Fibroblast of lung (primary cell): ENCODE measurements at regions not wholly inside any gene's neighbourhood (a gene's known extent, or its start where the extent isn't known, plus 50 kb on each side); places are given as distances from the start of the nearest gene placed in this dataset.
A peak's percentile ranks its signal among the peaks of the same experiment; 100 is the strongest.

ENCODE experiments used
- DNase-seq, 2 donors: peaks; one replicate each; pipeline versions ENCODE4 v3.0.0 to v3.0.0-alpha.2; 2010; ENCODE audit warnings: low read depth in 2 of 2
- H2AFZ ChIP-seq: 2 replicates; pipeline ENCODE4 v1.5.1; 2012; ENCODE audit warnings: low read length, control low read depth, inconsistent platforms
- H3K27ac ChIP-seq: 2 replicates; pipeline ENCODE4 v1.5.1; 2011; ENCODE audit warnings: low read length, control low read depth; ENCODE audit not compliant: insufficient read depth
- H3K27me3 ChIP-seq: 2 replicates; pipeline ENCODE4 v1.5.1; 2011; ENCODE audit warnings: mild to moderate bottlenecking, low read length; ENCODE audit not compliant: control insufficient read depth, insufficient read depth
- H3K36me3 ChIP-seq: 2 replicates; pipeline ENCODE4 v1.5.1; 2011; ENCODE audit warnings: low read length; ENCODE audit not compliant: control insufficient read depth, insufficient read depth
- H3K4me1 ChIP-seq: 2 replicates; pipeline ENCODE4 v1.5.1; 2011; ENCODE audit warnings: low read length; ENCODE audit not compliant: control insufficient read depth, insufficient read depth; ENCODE audit errors: extremely low read depth
- H3K4me2 ChIP-seq: 2 replicates; pipeline ENCODE4 v1.5.1; 2011; ENCODE audit warnings: low read length, control low read depth; ENCODE audit not compliant: insufficient read depth; ENCODE audit errors: extremely low read depth
- H3K4me3 ChIP-seq, 4 experiments: fragments of 200-600 bp in 1 of 4; sonication (generic) in 1 of 4; replicated peaks in 1 of 4; 2 replicates each; pipeline ENCODE4 v1.5.1; 2011 to 2016; ENCODE audit warnings: low read length in 4 of 4, low read depth in 3 of 4, mild to moderate bottlenecking in 3 of 4, control low read depth in 2 of 4, inconsistent platforms in 1 of 4, mixed read lengths in 1 of 4; ENCODE audit not compliant: insufficient read depth in 1 of 4; ENCODE audit errors: control extremely low read depth in 1 of 4
- H3K79me2 ChIP-seq: 2 replicates; pipeline ENCODE4 v1.5.1; 2012; ENCODE audit warnings: mild to moderate bottlenecking, low read length, inconsistent platforms; ENCODE audit not compliant: control insufficient read depth, insufficient read depth
- H3K9ac ChIP-seq: 2 replicates; pipeline ENCODE4 v1.5.1; 2011; ENCODE audit warnings: mild to moderate bottlenecking, low read length, control low read depth; ENCODE audit not compliant: insufficient read depth
- H3K9me3 ChIP-seq: 2 replicates; pipeline ENCODE4 v1.5.1; 2012; ENCODE audit warnings: low read depth, low read length; ENCODE audit not compliant: control insufficient read depth, insufficient read depth
- H4K20me1 ChIP-seq: 2 replicates; pipeline ENCODE4 v1.5.1; 2011; ENCODE audit warnings: low read length; ENCODE audit not compliant: control insufficient read depth, insufficient read depth; ENCODE audit errors: extremely low read depth
- CTCF ChIP-seq, 2 donors: IDR thresholded peaks in 1 of 2; conservative IDR thresholded peaks in 1 of 2; 1 replicate in 1 of 2; 2 replicates in 1 of 2; pipeline ENCODE4 v1.5.1; 2011 to 2012; ENCODE audit warnings: low read length in 2 of 2, control low read depth in 1 of 2, inconsistent platforms in 1 of 2, low read depth in 1 of 2, mild to moderate bottlenecking in 1 of 2
- EZH2 ChIP-seq: IDR thresholded peaks from 2 replicates; pipeline ENCODE4 v1.5.1; 2012; ENCODE audit warnings: low read length, control low read depth, mild to moderate bottlenecking; ENCODE audit errors: missing control alignments

- H3K27ac ChIP-seq: no peak overlapping the region
- no peaks in the 10 kb centered on the region for H3K36me3 ChIP-seq
- H3K4me3 ChIP-seq: no peak overlapping the region
- H3K27me3 ChIP-seq: no peaks in the 10 kb centered on the region
- no peaks in the 10 kb centered on the region for H3K9me3 ChIP-seq
- H3K79me2 ChIP-seq: no peaks in the 10 kb centered on the region
- no peaks in the 10 kb centered on the region for H3K4me1 ChIP-seq
- H2AFZ ChIP-seq: no peak overlapping the region
- TF ChIP-seq CTCF (conservative IDR thresholded peaks at IDR 0.05 in 1 of 2, IDR thresholded peaks at IDR 0.05 in 1 of 2; ENCODE audit: low read depth in 1 of 2, low read length in 2 of 2) (no peak), EZH2 (no peak)
- H3K4me2 ChIP-seq: no peak overlapping the region
- DNase-seq: no peak
- H3K9ac ChIP-seq: no peak overlapping the region
- H4K20me1 ChIP-seq: no peaks in the 10 kb centered on the region
These were observed 258.5 kb upstream of the GIMD1 start for GRCh38 chr4:106627051-106627450.

GRCh38 chr4:106624671-106625070 lies 256.1 kb upstream of the GIMD1 start:
- TF ChIP-seq CTCF (conservative IDR thresholded peaks at IDR 0.05 in 1 of 2, IDR thresholded peaks at IDR 0.05 in 1 of 2; ENCODE audit: low read depth in 1 of 2, low read length in 2 of 2) (no peak), EZH2 (no peak)
- Histone ChIP-seq H3K4me2 (no peak overlapping the region), H4K20me1 (no peaks in the 10 kb centered on the region), H3K36me3 (no peaks in the 10 kb centered on the region), H3K27ac (no peak overlapping the region), H2AFZ (no peak overlapping the region), H3K9me3 (no peaks in the 10 kb centered on the region), H3K9ac (no peak overlapping the region), H3K4me1 (no peaks in the 10 kb centered on the region), H3K79me2 (no peaks in the 10 kb centered on the region), H3K4me3 (no peak overlapping the region), H3K27me3 (no peaks in the 10 kb centered on the region)
- peak in 1 of 2 donors; percentile 8 for DNase-seq

- Histone ChIP-seq H3K4me1 (no peaks in the 10 kb centered on the region), H3K9me3 (no peaks in the 10 kb centered on the region), H2AFZ (no peak overlapping the region), H3K4me3 (no peak overlapping the region), H3K36me3 (no peaks in the 10 kb centered on the region), H3K4me2 (no peak overlapping the region), H3K9ac (no peak overlapping the region), H3K27ac (no peak overlapping the region), H3K79me2 (no peaks in the 10 kb centered on the region), H4K20me1 (no peaks in the 10 kb centered on the region), H3K27me3 (no peaks in the 10 kb centered on the region)
- no peak for DNase-seq
- TF ChIP-seq EZH2: no peak
- no peak for TF ChIP-seq CTCF (conservative IDR thresholded peaks at IDR 0.05 in 1 of 2, IDR thresholded peaks at IDR 0.05 in 1 of 2; ENCODE audit: low read depth in 1 of 2, low read length in 2 of 2)
These were observed 250.4 kb upstream of the GIMD1 start for GRCh38 chr4:106618956-106619355.
